CD8-positive, alpha-beta memory T cell (primary cell): ENCODE measurements at regions not wholly inside any gene's neighbourhood (a gene's known extent, or its start where the extent isn't known, plus 50 kb on each side); places are given as distances from the start of the nearest gene placed in this dataset.

Experiments used
- CTCF ChIA-PET: fragments of 350-600 bp; sonication (Branson Sonifier 250); formaldehyde crosslinking; loops from one replicate; lab custom pipeline; 2021; ENCODE audit warnings: antibody characterized with exemption; lab: Charles Lee
- POLR2A ChIA-PET: fragments of 350-600 bp; sonication (Branson Sonifier 250); formaldehyde crosslinking; loops from one replicate; lab custom pipeline; 2021; ENCODE audit warnings: antibody characterized with exemption; lab: Charles Lee
- DNase-seq, 5 donors: peaks; one replicate each; pipeline versions ENCODE4 v3.0.0 to v3.0.0-alpha.2; 2020 to 2022; ENCODE audit warnings: mixed read lengths in 1 of 5
- H3K27ac ChIP-seq: one replicate; pipeline ENCODE4 v1.7.0; 2013; ENCODE audit warnings: low read depth, mild to moderate bottlenecking, low read length, moderate library complexity
- H3K27me3 ChIP-seq: 2 replicates; pipeline ENCODE4 v1.7.0; 2013; ENCODE audit warnings: low read length, mild to moderate bottlenecking; ENCODE audit not compliant: insufficient read depth, poor library complexity, severe bottlenecking
- H3K36me3 ChIP-seq: 2 replicates; pipeline ENCODE4 v1.7.0; 2013; ENCODE audit warnings: mild to moderate bottlenecking, low read length, moderate library complexity; ENCODE audit not compliant: insufficient read depth
- H3K4me1 ChIP-seq: 2 replicates; pipeline ENCODE4 v1.7.0; 2013; ENCODE audit warnings: mild to moderate bottlenecking, low read length, moderate library complexity; ENCODE audit not compliant: insufficient read depth
- H3K4me3 ChIP-seq: 2 replicates; pipeline ENCODE4 v1.7.0; 2013; ENCODE audit warnings: mild to moderate bottlenecking, low read length
- H3K9me3 ChIP-seq: 2 replicates; pipeline ENCODE4 v1.7.0; 2013; ENCODE audit warnings: mild to moderate bottlenecking, low read length
- H3K27ac Mint-ChIP-seq, 8 donors: one replicate each; pipeline ENCODE4 v1.8.0; 2020 to 2021; ENCODE audit warnings: mixed read lengths in 8 of 8, mild to moderate bottlenecking in 6 of 8, inconsistent platforms in 3 of 8, moderate library complexity in 3 of 8
- H3K27me3 Mint-ChIP-seq, 2 donors: one replicate each; pipeline ENCODE4 v1.8.0; 2020 to 2021; ENCODE audit warnings: mixed read lengths in 2 of 2, mild to moderate bottlenecking in 1 of 2, moderate library complexity in 1 of 2
- H3K36me3 Mint-ChIP-seq, 3 donors: one replicate each; pipeline ENCODE4 v1.8.0; 2020 to 2021; ENCODE audit warnings: mixed read lengths in 3 of 3, inconsistent platforms in 1 of 3, mild to moderate bottlenecking in 1 of 3
- H3K4me1 Mint-ChIP-seq, 3 donors: one replicate each; pipeline ENCODE4 v1.8.0; 2020 to 2021; ENCODE audit warnings: mixed read lengths in 3 of 3, inconsistent platforms in 1 of 3, mild to moderate bottlenecking in 1 of 3
- H3K4me3 Mint-ChIP-seq, 7 donors: one replicate each; pipeline ENCODE4 v1.8.0; 2020 to 2021; ENCODE audit warnings: mixed read lengths in 7 of 7, mild to moderate bottlenecking in 6 of 7, moderate library complexity in 4 of 7, inconsistent platforms in 2 of 7
- H3K9me3 Mint-ChIP-seq, 5 donors: one replicate each; pipeline ENCODE4 v1.8.0; 2020 to 2022; ENCODE audit warnings: mixed read lengths in 5 of 5, mild to moderate bottlenecking in 3 of 5, moderate library complexity in 2 of 5, inconsistent platforms in 1 of 5

DNA sequence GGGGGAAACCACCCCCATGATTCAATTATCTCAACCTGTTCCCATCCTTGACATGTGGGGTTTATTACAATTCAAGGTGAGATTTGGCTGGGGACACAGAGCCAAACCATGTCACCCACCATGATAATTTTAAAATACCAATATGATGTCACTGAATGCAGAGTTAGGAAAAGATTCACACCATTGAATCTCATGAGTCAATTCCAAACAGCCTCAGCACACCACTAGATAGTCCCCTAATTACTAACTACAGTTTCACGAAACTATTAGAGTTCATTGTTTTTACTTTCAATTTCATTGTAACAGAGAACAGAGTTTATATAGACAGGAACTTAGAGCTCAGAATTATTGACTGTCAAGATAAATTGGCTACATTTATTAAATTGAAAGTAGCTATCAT, 410.2 kb downstream of the FAM47A start:
- Histone ChIP-seq H3K9me3 (no peaks in the 10 kb centered on the region), H3K4me3 (no peak overlapping the region), H3K36me3 (no peaks in the 10 kb centered on the region), H3K27me3 (no peaks in the 10 kb centered on the region), H3K4me1 (no peaks in the 10 kb centered on the region), H3K27ac (no peak overlapping the region)
- no peaks in the 10 kb centered on the region for H3K4me1 Mint-ChIP-seq
- peak overlapping the region in 1 of 8 donors; percentile 38 for H3K27ac Mint-ChIP-seq
- H3K9me3 Mint-ChIP-seq, result peaks cover 0 to 10% (median 0%) of the 10 kb centered on the region in 5 donors
- ChIA-PET CTCF (no interaction called here), POLR2A (no interaction called here)
- no peak overlapping the region for H3K4me3 Mint-ChIP-seq
- no peak for DNase-seq
- H3K36me3 Mint-ChIP-seq, result no peaks in the 10 kb centered on the region
- no peaks in the 10 kb centered on the region for H3K27me3 Mint-ChIP-seq

DNA sequence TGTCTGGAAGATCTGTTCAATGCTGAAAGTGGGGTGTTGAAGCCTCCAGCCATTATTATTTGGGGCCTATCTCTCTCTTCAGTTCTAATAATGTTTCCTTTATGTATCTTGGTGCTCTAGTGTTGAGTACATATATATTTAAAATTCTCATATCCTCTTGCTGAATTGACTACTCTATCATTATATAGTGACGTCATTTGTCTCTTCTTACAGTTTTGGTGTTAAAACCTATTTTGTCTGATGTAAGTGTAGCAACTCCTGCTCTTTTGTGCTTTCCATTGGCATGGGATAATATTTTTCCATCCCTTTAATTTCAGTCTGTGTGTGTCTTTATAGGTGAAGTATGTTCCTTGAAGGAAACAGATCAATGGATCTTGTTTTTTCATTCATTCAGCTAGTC, 446.0 kb downstream of the FAM47A start:
- Histone ChIP-seq H3K27me3 (no peaks in the 10 kb centered on the region), H3K27ac (no peak overlapping the region), H3K4me3 (no peak overlapping the region), H3K9me3 (no peaks in the 10 kb centered on the region), H3K36me3 (no peaks in the 10 kb centered on the region), H3K4me1 (no peaks in the 10 kb centered on the region)
- Mint-ChIP-seq H3K27me3 (no peaks in the 10 kb centered on the region), H3K27ac (no peak overlapping the region), H3K36me3 (no peaks in the 10 kb centered on the region), H3K9me3 (peaks cover 2 to 10% (median 5%) of the 10 kb centered on the region in 5 donors), H3K4me1 (no peaks in the 10 kb centered on the region), H3K4me3 (no peak overlapping the region)
- ChIA-PET CTCF (no interaction called here), POLR2A (no interaction called here)
- DNase-seq, result no peak
